NCI-H2107 treated with DMSO at 0.1 percent for 48 hours (cell line): ENCODE measurements at regions not wholly inside any gene's neighbourhood (a gene's known extent, or its start where the extent isn't known, plus 50 kb on each side); places are given as distances from the start of the nearest gene placed in this dataset.
"Not testable (repeated sequence)": the region's sequence is repeated elsewhere in the genome, so short reads cannot be mapped to it uniquely, and the experiment has no call there.

Experiments
- DNase-seq: peaks from one replicate; lab custom pipeline; 2025; ENCODE audit not compliant: unreplicated experiment; lab: John Stamatoyannopoulos, UW

- DNase-seq = no peak
Observed at GRCh38 chr6:140732155-140732554, 1357.7 kb upstream of the CITED2 start.

GRCh38 chr6:140731741-140732140 lies 1357.3 kb upstream of the CITED2 start:
- DNase-seq = no peak

GRCh38 chr6:140729521-140729920 lies 1355.1 kb upstream of the CITED2 start:
- no peak for DNase-seq

GRCh38 chr6:140718021-140718420 lies 1343.6 kb upstream of the CITED2 start:
- DNase-seq = no peak

- DNase-seq = no peak
Observed at GRCh38 chr6:140713495-140713894, 1339.0 kb upstream of the CITED2 start.

- no peak for DNase-seq
Observed at GRCh38 chr6:140711019-140711613, 1336.7 kb upstream of the CITED2 start.

GRCh38 chr6:140708441-140708840 lies 1334.0 kb upstream of the CITED2 start:
- DNase-seq = no peak

- DNase-seq = not testable (repeated sequence)
Observed at GRCh38 chr6:140704008-140704407, 1329.6 kb upstream of the CITED2 start.

- DNase-seq = no peak
Observed at GRCh38 chr6:140697585-140697984, 1323.1 kb upstream of the CITED2 start.

GRCh38 chr6:140684776-140685550 lies 1310.5 kb upstream of the CITED2 start:
- DNase-seq = no peak

GRCh38 chr6:140677781-140678528 lies 1303.5 kb upstream of the CITED2 start:
- no peak for DNase-seq

GRCh38 chr6:140671926-140672325 lies 1297.5 kb upstream of the CITED2 start:
- no peak for DNase-seq

GRCh38 chr6:140670021-140670420 lies 1295.6 kb upstream of the CITED2 start:
- DNase-seq = no peak

GRCh38 chr6:140669321-140669720 lies 1294.9 kb upstream of the CITED2 start:
- no peak for DNase-seq

GRCh38 chr6:140663772-140664171 lies 1289.3 kb upstream of the CITED2 start:
- DNase-seq = no peak

- DNase-seq = no peak
Observed at GRCh38 chr6:140663094-140663493, 1288.6 kb upstream of the CITED2 start.

- no peak for DNase-seq
Observed at GRCh38 chr6:140661691-140662090, 1287.2 kb upstream of the CITED2 start.

- no peak for DNase-seq
Observed at GRCh38 chr6:140660295-140660694, 1285.8 kb upstream of the CITED2 start.

- no peak for DNase-seq
Observed at GRCh38 chr6:140653972-140654371, 1279.5 kb upstream of the CITED2 start.

- no peak for DNase-seq
Observed at GRCh38 chr6:140653506-140653905, 1279.1 kb upstream of the CITED2 start.

- DNase-seq = not testable (repeated sequence)
Observed at GRCh38 chr6:140649502-140649901, 1275.1 kb upstream of the CITED2 start.

- not testable (repeated sequence) for DNase-seq
Observed at GRCh38 chr6:140647322-140647721, 1272.9 kb upstream of the CITED2 start.
